K562 (cell line): ENCODE measurements at regions not wholly inside any gene's neighbourhood (a gene's known extent, or its start where the extent isn't known, plus 50 kb on each side); places are given as distances from the start of the nearest gene placed in this dataset.

ENCODE experiments used
- ATAC-seq: fragments of 200-7000 bp; cut with Tn5 transposase; 3 replicates; pipeline ENCODE4 v1.9.1; 2020; ENCODE audit warnings: moderate library complexity
- BruUV-seq: library from RNA; stranded (reverse); fragments of 400-500 nt; replicated peaks from 2 replicates; lab custom pipeline; 2021; lab: Mats Ljungman, UMichigan
- CTCF ChIA-PET: fragments of 300-600 bp; formaldehyde crosslinking; extraction: SDS; loops from one replicate; lab custom pipeline; 2021; ENCODE audit warnings: low intra/inter-chr PET ratio; lab: Yijun Ruan, JAX
- POLR2A ChIA-PET: fragments of 300-600, 350-650 bp; sonication (Branson Sonifier 250); formaldehyde crosslinking; extraction: SDS; loops from one replicate; lab custom pipeline; 2021; ENCODE audit warnings: antibody characterized with exemption, inconsistent platforms; lab: Yijun Ruan, JAX
- DNase-seq, 4 experiments: peaks; one replicate each; pipeline versions ENCODE4 v3.0.0 to v3.0.0-alpha.2; 2011 to 2018; ENCODE audit warnings: low spot score in 3 of 4, mixed read lengths in 3 of 4; ENCODE audit errors: extremely low read depth in 1 of 4
- FAIRE-seq: peaks from 2 replicates; lab custom pipeline; 2011; peaks lifted over from hg19 to GRCh38; lab: Jason Lieb, UNC
- H2AFZ ChIP-seq: 2 replicates; pipeline ENCODE4 v1.6.0; 2011; ENCODE audit warnings: low read depth, low read length, control low read depth, inconsistent platforms
- H3K27ac ChIP-seq: fragments of 200-600 bp; 3 replicates; pipeline ENCODE4 v1.8.0; 2011; ENCODE audit warnings: low read depth, mild to moderate bottlenecking, control low read depth, inconsistent platforms, low read length, moderate library complexity, mixed read lengths; ENCODE audit errors: extremely low read depth
- H3K27me3 ChIP-seq, 2 experiments: fragments of 300-600 bp in 1 of 2; 2 replicates in 1 of 2; 3 replicates in 1 of 2; pipeline versions ENCODE4 v1.6.0 to v1.8.0; 2011; ENCODE audit warnings: inconsistent platforms in 2 of 2, low read length in 2 of 2, mild to moderate bottlenecking in 1 of 2, mixed read lengths in 1 of 2, moderate library complexity in 1 of 2; ENCODE audit not compliant: control insufficient read depth in 2 of 2, insufficient read depth in 2 of 2
- H3K36me3 ChIP-seq: fragments of 300-600 bp; 3 replicates; pipeline ENCODE4 v1.8.0; 2011; ENCODE audit warnings: mild to moderate bottlenecking, low read length, inconsistent platforms; ENCODE audit not compliant: control insufficient read depth, insufficient read depth
- H3K4me1 ChIP-seq, 2 experiments: fragments of 200-600 bp in 1 of 2; replicated peaks in 1 of 2; 2 replicates in 1 of 2; 3 replicates in 1 of 2; pipeline versions ENCODE4 v1.5.1 to v1.8.0; 2011; ENCODE audit warnings: inconsistent platforms in 2 of 2, low read length in 2 of 2, mild to moderate bottlenecking in 1 of 2, mixed read lengths in 1 of 2, moderate library complexity in 1 of 2; ENCODE audit not compliant: control insufficient read depth in 2 of 2, insufficient read depth in 2 of 2
- H3K4me2 ChIP-seq: 2 replicates; pipeline ENCODE4 v1.6.1; 2011; ENCODE audit warnings: low read length, control low read depth, inconsistent platforms, mixed read lengths; ENCODE audit not compliant: insufficient read depth
- H3K4me3 ChIP-seq: fragments of 200-600 bp; sonication (generic), shearing (Covaris generic); 2 replicates; pipeline ENCODE4 v1.5.1; 2016; ENCODE audit warnings: control low read depth, inconsistent platforms
- H3K79me2 ChIP-seq: fragments of 200-600 bp; 3 replicates; pipeline ENCODE4 v1.8.0; 2011; ENCODE audit warnings: low read length, inconsistent platforms; ENCODE audit not compliant: control insufficient read depth, insufficient read depth
- H3K9ac ChIP-seq, 2 experiments: 2 replicates each; pipeline versions ENCODE4 v1.6.0 to v1.6.1; 2011; ENCODE audit warnings: low read depth in 2 of 2, low read length in 2 of 2, control low read depth in 1 of 2, inconsistent platforms in 1 of 2, mild to moderate bottlenecking in 1 of 2, mixed read lengths in 1 of 2; ENCODE audit not compliant: insufficient read depth in 1 of 2
- H3K9me1 ChIP-seq: one replicate; pipeline ENCODE4 v1.6.0; 2011; ENCODE audit warnings: inconsistent platforms, mild to moderate bottlenecking, low read length, moderate library complexity; ENCODE audit not compliant: control insufficient read depth, insufficient read depth
- H3K9me3 ChIP-seq: replicated peaks from 2 replicates; pipeline ENCODE4 v1.5.1; 2011; ENCODE audit warnings: low read depth, low read length, inconsistent platforms; ENCODE audit not compliant: control insufficient read depth, insufficient read depth
- H4K20me1 ChIP-seq: replicated peaks from 2 replicates; pipeline ENCODE4 v1.6.1; 2011; ENCODE audit warnings: low read length, inconsistent platforms, mixed read lengths; ENCODE audit not compliant: control insufficient read depth, insufficient read depth
- CBFB ChIP-seq: sonication (generic); formaldehyde crosslinking; IDR thresholded peaks from 2 replicates; pipeline ENCODE4 v1.4.0; 2020; ENCODE audit warnings: mild to moderate bottlenecking, missing genetic modification reagents
- L3MBTL2 ChIP-seq: fragments of 450-650 bp; IDR thresholded peaks from 2 replicates; pipeline ENCODE4 v1.6.1; 2016; ENCODE audit warnings: mild to moderate bottlenecking, moderate library complexity
- NFATC3 ChIP-seq: fragments of 450-650 bp; IDR thresholded peaks from 2 replicates; pipeline ENCODE4 v1.6.1; 2017; ENCODE audit warnings: mild to moderate bottlenecking
- NONO ChIP-seq, 2 experiments: fragments of 200-400 bp in 1 of 2; fragments of 450-650 bp in 1 of 2; formaldehyde crosslinking in 1 of 2; IDR thresholded peaks; 2 replicates each; pipeline ENCODE4 v1.6.1; 2017; ENCODE audit warnings: low read depth in 2 of 2, mild to moderate bottlenecking in 2 of 2, moderate library complexity in 2 of 2, low read length in 1 of 2
- RAD21 ChIP-seq, 2 experiments: fragments of 250-450 bp in 1 of 2; fragments of 450-650 bp in 1 of 2; sonication (Bioruptor Pico) in 1 of 2; formaldehyde crosslinking in 1 of 2; IDR thresholded peaks in 1 of 2; conservative IDR thresholded peaks in 1 of 2; 2 replicates each; pipeline versions ENCODE4 v1.4.0 to v1.8.0; 2020 to 2022; ENCODE audit warnings: mild to moderate bottlenecking in 2 of 2, moderate library complexity in 1 of 2
- SMARCA4 ChIP-seq: fragments of 450-650 bp; IDR thresholded peaks from 2 replicates; pipeline ENCODE4 v1.6.1; 2016
- SMARCB1 ChIP-seq: IDR thresholded peaks from 2 replicates; pipeline ENCODE4 v1.6.1; 2011; ENCODE audit warnings: improper control_type of control experiment, low read depth; ENCODE audit not compliant: insufficient read length
- TAL1 ChIP-seq: fragments of 450-650 bp; IDR thresholded peaks from 2 replicates; pipeline ENCODE4 v1.6.1; 2016; ENCODE audit warnings: mild to moderate bottlenecking
- YBX1 ChIP-seq: fragments of 450-650 bp; IDR thresholded peaks from 2 replicates; pipeline ENCODE4 v1.7.1; 2016; ENCODE audit warnings: mild to moderate bottlenecking
- ZBTB8A ChIP-seq: fragments of 450-650 bp; IDR thresholded peaks from 2 replicates; pipeline ENCODE4 v1.6.1; 2018; ENCODE audit warnings: mild to moderate bottlenecking, moderate library complexity; ENCODE audit not compliant: partially characterized antibody
- ZFP30 ChIP-seq: fragments of 250-450 bp; sonication (Bioruptor Pico); IDR thresholded peaks from 2 replicates; pipeline ENCODE4 v1.8.0; 2022; ENCODE audit warnings: moderate library complexity, mild to moderate bottlenecking, inconsistent platforms, borderline replicate concordance
- ZNF282 ChIP-seq: sonication (generic); formaldehyde crosslinking; IDR thresholded peaks from 2 replicates; pipeline ENCODE4 v1.8.1; 2023; ENCODE audit warnings: missing genetic modification reagents
- WGBS: fragments of 100-300 bp; shearing (Covaris generic); methylation state at CpG from one replicate; pipeline ENCODE4 v1.1.6; 2016; ENCODE audit warnings: low coverage, mixed read lengths; ENCODE audit not compliant: insufficient coverage; ENCODE audit errors: missing lambda C conversion rate; 5-methylcytosine and 5-hydroxymethylcytosine counted together
- in situ Hi-C: fragments of 300-500 bp; cut with MboI; formaldehyde crosslinking; loops from 4 replicates; pipeline ENCODE4 v1.15.0; 2018; ENCODE audit warnings: inconsistent platforms, mixed read lengths
- intact Hi-C: fragments of 100-400 bp; cut with micrococcal nuclease; formaldehyde crosslinking; loops from 2 replicates; pipeline ENCODE4 v1.14.2; 2022
- TF ChIP-seq, protein P1 (sequence below), 2 experiments: fragments of 450-650 bp; IDR thresholded peaks; 2 replicates each; pipeline ENCODE4 v1.6.1; 2016; ENCODE audit warnings: mild to moderate bottlenecking in 2 of 2, borderline replicate concordance in 1 of 2, low read depth in 1 of 2, moderate library complexity in 1 of 2
- TF ChIP-seq, protein P2 (sequence below), 2 experiments: fragments of 250-450 bp in 1 of 2; fragments of 450-650 bp in 1 of 2; sonication (Bioruptor Pico) in 1 of 2; IDR thresholded peaks; 2 replicates each; pipeline versions ENCODE4 v1.6.1 to v1.8.0; 2016 to 2021; ENCODE audit warnings: mild to moderate bottlenecking in 2 of 2, moderate library complexity in 2 of 2, missing compliant biosample characterization in 1 of 2, missing genetic modification characterization in 1 of 2

DNA sequence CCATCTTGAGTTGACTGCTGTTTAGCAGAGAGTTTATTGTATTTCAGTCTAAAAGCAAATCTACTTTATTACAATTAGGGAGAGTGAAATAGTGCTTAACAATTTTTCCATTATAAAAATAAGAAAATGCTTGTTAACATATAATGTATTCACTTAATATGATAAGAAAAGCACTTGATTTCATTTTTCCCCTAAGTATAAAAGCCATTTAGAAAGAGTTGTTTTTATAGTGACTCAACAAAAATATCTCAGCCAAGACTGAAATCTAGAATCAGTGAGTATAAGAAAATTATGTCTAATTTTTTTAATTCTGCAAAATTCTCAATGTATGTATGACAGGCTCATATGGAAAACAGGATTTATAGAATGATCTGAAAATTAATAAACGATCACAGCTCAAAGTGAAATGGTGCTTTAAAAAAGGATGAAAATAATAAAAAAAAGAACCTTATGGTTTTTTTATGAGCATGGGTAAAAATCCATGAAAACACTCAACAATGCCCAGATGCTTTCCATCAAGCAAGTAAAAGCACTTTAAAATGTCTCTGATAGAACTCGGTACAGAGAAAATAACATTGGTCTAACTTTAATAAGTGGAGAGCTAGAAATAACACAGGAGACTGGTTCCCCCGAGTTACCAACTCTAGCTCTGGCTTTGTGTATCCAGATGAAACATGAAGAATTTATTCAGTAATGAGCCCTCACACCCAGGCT lies 1057.8 kb upstream of the WWC1 start:
- intact Hi-C loops: no loop called here
- FAIRE-seq (no peak), DNase-seq (no peak), ATAC-seq (no peak)
- no peaks in the 10 kb centered on the region for H3K36me3 ChIP-seq
- H3K27ac ChIP-seq: no peak overlapping the region
- no peak overlapping the region for H3K4me2 ChIP-seq
- no peaks in the 10 kb centered on the region for H3K9me3 ChIP-seq
- H4K20me1 ChIP-seq: no peaks in the 10 kb centered on the region
- no peaks in the 10 kb centered on the region for H3K4me1 ChIP-seq
- H3K27me3 ChIP-seq: no peaks in the 10 kb centered on the region
- CTCF ChIA-PET: no interaction called here
- POLR2A ChIA-PET: interaction anchor here (0.6 kb wide), 1 partner anchor 939 kb away, joined by 3 read pairs; no protein-coding TSS in a partner anchor
- H3K9ac ChIP-seq: no peak overlapping the region
- no peaks in the 10 kb centered on the region for H3K79me2 ChIP-seq
- in situ Hi-C loops: no loop called here
- no peak overlapping the region for H3K4me3 ChIP-seq
- WGBS: 4% methylated on average over 2 of the region's 3 CpGs
- no peak overlapping the region for H2AFZ ChIP-seq
- H3K9me1 ChIP-seq: no peaks in the 10 kb centered on the region
- BruUV-seq: no TSS peak
- TF ChIP-seq TAL1 (no peak), ZFP30 (CRISPR knock-in tag) (no peak), CBFB (CRISPR knock-in tag) (no peak), ZBTB8A (no peak), L3MBTL2 (no peak), RAD21 (CRISPR knock-in tag; conservative IDR thresholded peaks at IDR 0.05 in 1 of 2, IDR thresholded peaks at IDR 0.05 in 1 of 2) (no peak), SMARCA4 (no peak), NFATC3 (no peak), ZNF282 (no peak), NONO (IDR thresholded peaks at IDR 0.05; ENCODE audit: low read depth in 2 of 2, low read length in 1 of 2) (no peak), SMARCB1 (no peak), YBX1 (no peak)
- TF ChIP-seq, protein P1, sequence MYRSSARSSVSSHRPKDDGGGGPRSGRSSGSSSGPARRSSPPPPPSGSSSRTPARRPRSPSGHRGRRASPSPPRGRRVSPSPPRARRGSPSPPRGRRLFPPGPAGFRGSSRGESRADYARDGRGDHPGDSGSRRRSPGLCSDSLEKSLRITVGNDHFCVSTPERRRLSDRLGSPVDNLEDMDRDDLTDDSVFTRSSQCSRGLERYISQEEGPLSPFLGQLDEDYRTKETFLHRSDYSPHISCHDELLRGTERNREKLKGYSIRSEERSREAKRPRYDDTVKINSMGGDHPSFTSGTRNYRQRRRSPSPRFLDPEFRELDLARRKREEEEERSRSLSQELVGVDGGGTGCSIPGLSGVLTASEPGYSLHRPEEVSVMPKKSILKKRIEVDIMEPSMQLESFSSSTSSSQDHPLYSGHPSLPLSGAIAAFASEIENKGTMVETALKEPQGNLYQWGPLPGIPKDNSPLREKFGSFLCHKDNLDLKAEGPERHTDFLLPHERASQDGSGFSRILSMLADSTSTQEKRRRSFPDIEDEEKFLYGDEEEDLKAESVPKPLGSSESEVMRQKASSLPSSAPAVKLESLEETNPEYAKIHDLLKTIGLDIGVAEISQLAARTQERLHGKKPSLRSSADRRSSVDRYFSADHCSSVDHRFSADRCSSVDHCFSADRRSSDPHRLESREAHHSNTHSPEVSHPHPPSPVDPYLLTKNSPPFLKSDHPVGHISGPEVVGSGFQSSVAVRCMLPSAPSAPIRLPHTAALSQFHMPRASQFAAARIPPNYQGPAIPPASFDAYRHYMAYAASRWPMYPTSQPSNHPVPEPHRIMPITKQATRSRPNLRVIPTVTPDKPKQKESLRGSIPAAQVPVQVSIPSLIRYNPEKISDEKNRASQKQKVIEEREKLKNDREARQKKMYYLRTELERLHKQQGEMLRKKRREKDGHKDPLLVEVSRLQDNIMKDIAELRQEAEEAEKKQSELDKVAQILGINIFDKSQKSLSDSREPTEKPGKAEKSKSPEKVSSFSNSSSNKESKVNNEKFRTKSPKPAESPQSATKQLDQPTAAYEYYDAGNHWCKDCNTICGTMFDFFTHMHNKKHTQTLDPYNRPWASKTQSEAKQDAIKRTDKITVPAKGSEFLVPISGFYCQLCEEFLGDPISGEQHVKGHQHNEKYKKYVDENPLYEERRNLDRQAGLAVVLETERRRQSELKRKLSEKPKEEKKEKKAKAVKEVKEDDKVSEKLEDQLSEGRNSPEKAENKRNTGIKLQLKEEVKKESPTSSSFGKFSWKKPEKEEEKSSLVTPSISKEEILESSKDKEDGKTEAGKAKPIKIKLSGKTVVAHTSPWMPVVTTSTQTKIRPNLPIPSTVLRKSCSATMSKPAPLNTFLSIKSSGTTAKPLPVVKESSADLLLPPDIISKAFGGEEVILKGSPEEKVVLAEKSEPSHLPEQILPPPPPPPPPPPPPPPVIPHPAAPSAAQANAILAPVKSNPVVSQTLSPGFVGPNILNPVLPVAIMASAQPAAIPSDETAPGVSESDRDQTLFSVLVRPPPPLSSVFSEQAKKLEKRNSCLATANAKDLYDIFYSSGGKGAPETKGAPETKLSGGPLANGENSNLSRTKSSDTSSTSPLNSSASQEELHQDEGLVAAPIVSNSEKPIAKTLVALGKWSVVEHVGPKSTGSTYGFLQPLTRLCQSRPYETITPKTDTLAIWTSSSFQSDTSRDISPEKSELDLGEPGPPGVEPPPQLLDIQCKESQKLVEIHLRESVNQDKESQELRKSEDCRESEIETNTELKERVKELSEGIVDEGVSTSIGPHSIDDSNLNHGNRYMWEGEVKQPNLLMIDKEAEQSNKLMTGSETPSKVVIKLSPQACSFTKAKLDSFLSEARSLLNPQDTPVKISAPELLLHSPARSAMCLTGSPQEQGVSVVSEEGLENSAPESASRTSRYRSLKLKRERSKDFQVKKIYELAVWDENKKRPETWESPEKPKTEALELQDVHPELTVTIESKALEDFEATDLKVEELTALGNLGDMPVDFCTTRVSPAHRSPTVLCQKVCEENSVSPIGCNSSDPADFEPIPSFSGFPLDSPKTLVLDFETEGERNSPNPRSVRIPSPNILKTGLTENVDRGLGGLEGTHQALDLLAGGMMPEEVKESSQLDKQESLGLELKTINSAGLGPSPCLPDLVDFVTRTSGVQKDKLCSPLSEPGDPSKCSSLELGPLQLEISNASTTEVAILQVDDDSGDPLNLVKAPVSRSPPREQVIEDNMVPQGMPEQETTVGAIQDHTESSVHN (IDR thresholded peaks at IDR 0.05; ENCODE audit: borderline replicate concordance in 1 of 2, low read depth in 1 of 2): no peak
- TF ChIP-seq, protein P2, sequence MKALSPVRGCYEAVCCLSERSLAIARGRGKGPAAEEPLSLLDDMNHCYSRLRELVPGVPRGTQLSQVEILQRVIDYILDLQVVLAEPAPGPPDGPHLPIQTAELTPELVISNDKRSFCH (CRISPR knock-in tag; IDR thresholded peaks at IDR 0.05): no peak
- TF ChIP-seq, protein P2 (tag; IDR thresholded peaks at IDR 0.05): no peak
